A549 (cell line): ENCODE measurements at regions not wholly inside any gene's neighbourhood (a gene's known extent, or its start where the extent isn't known, plus 50 kb on each side); places are given as distances from the start of the nearest gene placed in this dataset.
"Not testable (repeated sequence)": the region's sequence is repeated elsewhere in the genome, so short reads cannot be mapped to it uniquely, and the experiment has no call there.

Experiments used
- CEBPB ChIP-seq, 2 experiments: fragments of >200 bp in 1 of 2; sonication (Bioruptor Twin) in 1 of 2; formaldehyde crosslinking in 1 of 2; IDR thresholded peaks; 2 replicates each; pipeline ENCODE4 v1.6.1; 2012 to 2016
- MAFK ChIP-seq: fragments of 450-650 bp; IDR thresholded peaks from 2 replicates; pipeline ENCODE4 v1.6.1; 2014; ENCODE audit not compliant: partially characterized antibody
- PBX3 ChIP-seq: IDR thresholded peaks from 2 replicates; pipeline ENCODE4 v1.6.1; 2012
- POLR2A ChIP-seq: IDR thresholded peaks from 2 replicates; pipeline ENCODE4 v1.6.1; 2012; ENCODE audit warnings: mild to moderate bottlenecking, low read length
- RFX5 ChIP-seq: fragments of 450-650 bp; IDR thresholded peaks from 2 replicates; pipeline ENCODE4 v1.7.1; 2014; ENCODE audit warnings: antibody characterized with exemption, mild to moderate bottlenecking, moderate library complexity
- ZSCAN20 ChIP-seq: fragments of 250-450 bp; sonication (Bioruptor Pico); IDR thresholded peaks from 2 replicates; pipeline ENCODE4 v1.8.0; 2022; ENCODE audit warnings: mild to moderate bottlenecking, moderate library complexity

- not testable (repeated sequence) for TF ChIP-seq CEBPB (IDR thresholded peaks at IDR 0.05); PBX3; MAFK; RFX5; POLR2A; ZSCAN20 (CRISPR knock-in tag)
Measured at GRCh38 chr1:121604843-121605444, 420.2 kb downstream of the SRGAP2C start.
